ENCODE measurements at regions not wholly inside any gene's neighbourhood (a gene's known extent, or its start where the extent isn't known, plus 50 kb on each side); places are given as distances from the start of the nearest gene placed in this dataset.

- TF ChIP-seq TOX (CRISPR knock-in tag; IDR thresholded peaks at IDR 0.05; ENCODE audit: borderline replicate concordance): peak; percentile 22; the same call in 1 of the 2 replicates
- TF ChIP-seq BACH2 (CRISPR knock-in tag; IDR thresholded peaks at IDR 0.05; ENCODE audit: borderline replicate concordance): no peak
Observed at GRCh38 chr1:224861339-224861716, 68.1 kb upstream of the DNAH14 start (continued).

- no peak for TF ChIP-seq GLIS3 (CRISPR knock-in tag; IDR thresholded peaks at IDR 0.05)
- TF ChIP-seq SNAI2 (CRISPR knock-in tag; IDR thresholded peaks at IDR 0.05): no peak
- no peak for TF ChIP-seq ZFP3 (CRISPR knock-in tag; IDR thresholded peaks at IDR 0.05)
- no peak for ATAC-seq
Observed at GRCh38 chr1:224863486-224863885, 66.0 kb upstream of the DNAH14 start.

- no peak for TF ChIP-seq ISL1 (CRISPR knock-in tag; IDR thresholded peaks at IDR 0.05)
- TF ChIP-seq ESRRG (CRISPR knock-in tag; IDR thresholded peaks at IDR 0.05): no peak
- TF ChIP-seq CREB5 (CRISPR knock-in tag; IDR thresholded peaks at IDR 0.05; ENCODE audit: low read depth): no peak
- TF ChIP-seq ZNF70 (CRISPR knock-in tag; IDR thresholded peaks at IDR 0.05): no peak
- no peak for TF ChIP-seq CSDC2 (CRISPR knock-in tag; IDR thresholded peaks at IDR 0.05)
- no peak for TF ChIP-seq PPARA (CRISPR knock-in tag; IDR thresholded peaks at IDR 0.05; ENCODE audit: borderline replicate concordance)
- TF ChIP-seq ZNF8 (CRISPR knock-in tag; IDR thresholded peaks at IDR 0.05): no peak
- TF ChIP-seq TSHZ2 (CRISPR knock-in tag; IDR thresholded peaks at IDR 0.05): no peak
- no peak for TF ChIP-seq CSRNP3 (CRISPR knock-in tag; IDR thresholded peaks at IDR 0.05)
- no peak for ATAC-seq
Observed at GRCh38 chr1:224864006-224864405, 65.5 kb upstream of the DNAH14 start.

- no peak for ATAC-seq
Observed at GRCh38 chr1:224865510-224865909, 64.0 kb upstream of the DNAH14 start.

More at GRCh38 chr1:224865510-224865909, 64.0 kb upstream of the DNAH14 start:
- TF ChIP-seq ZFP3 (CRISPR knock-in tag; IDR thresholded peaks at IDR 0.05) (no peak), GLIS3 (CRISPR knock-in tag; IDR thresholded peaks at IDR 0.05) (no peak), ESRRG (CRISPR knock-in tag; IDR thresholded peaks at IDR 0.05) (no peak), SNAI2 (CRISPR knock-in tag; IDR thresholded peaks at IDR 0.05) (no peak), ZNF8 (CRISPR knock-in tag; IDR thresholded peaks at IDR 0.05) (no peak), ZC3H10 (CRISPR knock-in tag; IDR thresholded peaks at IDR 0.05) (no peak), CSRNP3 (CRISPR knock-in tag; IDR thresholded peaks at IDR 0.05) (no peak), CSDC2 (CRISPR knock-in tag; IDR thresholded peaks at IDR 0.05) (no peak), RARB (CRISPR knock-in tag; IDR thresholded peaks at IDR 0.05) (no peak), ZFP30 (CRISPR knock-in tag; IDR thresholded peaks at IDR 0.05) (no peak), TOX (CRISPR knock-in tag; IDR thresholded peaks at IDR 0.05; ENCODE audit: borderline replicate concordance) (no peak), CREB5 (CRISPR knock-in tag; IDR thresholded peaks at IDR 0.05; ENCODE audit: low read depth) (no peak), PPARA (CRISPR knock-in tag; IDR thresholded peaks at IDR 0.05; ENCODE audit: borderline replicate concordance) (no peak), POU6F1 (CRISPR knock-in tag; IDR thresholded peaks at IDR 0.05; ENCODE audit: borderline replicate concordance, low read depth) (no peak), ARNTL (CRISPR knock-in tag; IDR thresholded peaks at IDR 0.05; ENCODE audit: borderline replicate concordance, low read depth) (no peak), TSHZ2 (CRISPR knock-in tag; IDR thresholded peaks at IDR 0.05) (no peak), ISL1 (CRISPR knock-in tag; IDR thresholded peaks at IDR 0.05) (no peak), TCF4 (CRISPR knock-in tag; IDR thresholded peaks at IDR 0.05; ENCODE audit: borderline replicate concordance) (no peak)
